ENCODE measurements at regions not wholly inside any gene's neighbourhood (a gene's known extent, or its start where the extent isn't known, plus 50 kb on each side); places are given as distances from the start of the nearest gene placed in this dataset.

GRCh38 chr5:155686131-155686530, 640.8 kb upstream of the SGCD start:
- no peak for TF ChIP-seq CTCF (IDR thresholded peaks at IDR 0.05; ENCODE audit: low read depth, low read length, missing control alignments)
- Histone ChIP-seq H3K4me3 (ENCODE audit: low read depth, low read length) (no peak overlapping the region), H3K27ac (no peak overlapping the region), H3K27me3 (replicated peaks) (no peaks in the 10 kb centered on the region), H3K36me3 (replicated peaks) (no peaks in the 10 kb centered on the region)
- no peak for DNase-seq
- in situ Hi-C loops (cut with HindIII; ENCODE audit: low pct_ligation_motif_present, low sequenced_read_pairs) = no loop called here

- no peak overlapping the region for H3K27ac ChIP-seq
- no peaks in the 10 kb centered on the region for H3K27me3 ChIP-seq (replicated peaks)
- no peak for TF ChIP-seq CTCF (IDR thresholded peaks at IDR 0.05; ENCODE audit: low read depth, low read length, missing control alignments)
- H3K36me3 ChIP-seq (replicated peaks) = no peaks in the 10 kb centered on the region
- H3K4me3 ChIP-seq (ENCODE audit: low read depth, low read length) = no peak overlapping the region
- in situ Hi-C loops (cut with HindIII; ENCODE audit: low pct_ligation_motif_present, low sequenced_read_pairs) = no loop called here
- no peak for DNase-seq
Measured at GRCh38 chr5:155689406-155689805, 637.6 kb upstream of the SGCD start.

GRCh38 chr5:155696362-155696761, 630.6 kb upstream of the SGCD start:
- DNase-seq = no peak
- no peaks in the 10 kb centered on the region for H3K36me3 ChIP-seq (replicated peaks)
- H3K27me3 ChIP-seq (replicated peaks) = no peaks in the 10 kb centered on the region
- H3K4me3 ChIP-seq (ENCODE audit: low read depth, low read length) = no peak overlapping the region
- no peak for TF ChIP-seq CTCF (IDR thresholded peaks at IDR 0.05; ENCODE audit: low read depth, low read length, missing control alignments)
- in situ Hi-C loops (cut with HindIII; ENCODE audit: low pct_ligation_motif_present, low sequenced_read_pairs) = no loop called here
- no peak overlapping the region for H3K27ac ChIP-seq

- no peak overlapping the region for H3K4me3 ChIP-seq (ENCODE audit: low read depth, low read length)
- H3K27me3 ChIP-seq (replicated peaks) = no peaks in the 10 kb centered on the region
- in situ Hi-C loops (cut with HindIII; ENCODE audit: low pct_ligation_motif_present, low sequenced_read_pairs) = no loop called here
- H3K27ac ChIP-seq = no peak overlapping the region
- TF ChIP-seq CTCF (IDR thresholded peaks at IDR 0.05; ENCODE audit: low read depth, low read length, missing control alignments) = no peak
- DNase-seq = no peak
- H3K36me3 ChIP-seq (replicated peaks) = no peaks in the 10 kb centered on the region
Measured at GRCh38 chr5:155697236-155697635, 629.7 kb upstream of the SGCD start.

GRCh38 chr5:155699385-155699784, 627.6 kb upstream of the SGCD start:
- Histone ChIP-seq H3K27me3 (replicated peaks) (no peaks in the 10 kb centered on the region), H3K36me3 (replicated peaks) (no peaks in the 10 kb centered on the region), H3K27ac (no peak overlapping the region), H3K4me3 (ENCODE audit: low read depth, low read length) (no peak overlapping the region)
- in situ Hi-C loops (cut with HindIII; ENCODE audit: low pct_ligation_motif_present, low sequenced_read_pairs) = no loop called here
- DNase-seq = no peak
- no peak for TF ChIP-seq CTCF (IDR thresholded peaks at IDR 0.05; ENCODE audit: low read depth, low read length, missing control alignments)

- Histone ChIP-seq H3K4me3 (ENCODE audit: low read depth, low read length) (no peak overlapping the region), H3K27me3 (replicated peaks) (no peaks in the 10 kb centered on the region), H3K36me3 (replicated peaks) (no peaks in the 10 kb centered on the region), H3K27ac (no peak overlapping the region)
- in situ Hi-C loops (cut with HindIII; ENCODE audit: low pct_ligation_motif_present, low sequenced_read_pairs) = no loop called here
- no peak for DNase-seq
- TF ChIP-seq CTCF (IDR thresholded peaks at IDR 0.05; ENCODE audit: low read depth, low read length, missing control alignments) = no peak
Measured at GRCh38 chr5:155700333-155700732, 626.6 kb upstream of the SGCD start.
